H1 (cell line): ENCODE measurements at regions not wholly inside any gene's neighbourhood (a gene's known extent, or its start where the extent isn't known, plus 50 kb on each side); places are given as distances from the start of the nearest gene placed in this dataset.

ENCODE experiments used
- CTCF ChIA-PET: fragments of 300-600 bp; sonication (Branson Sonifier 250); formaldehyde crosslinking; loops from one replicate; lab custom pipeline; 2021; ENCODE audit not compliant: partially characterized antibody; lab: Charles Lee
- POLR2A ChIA-PET: fragments of 300-600 bp; sonication (Branson Sonifier 250); formaldehyde crosslinking; loops from one replicate; lab custom pipeline; 2021; ENCODE audit warnings: inconsistent platforms; ENCODE audit not compliant: partially characterized antibody; lab: Charles Lee
- DNase-seq, 2 experiments: peaks; one replicate each; pipeline versions ENCODE4 v3.0.0 to v3.0.0-alpha.2; 2010 to 2022; ENCODE audit warnings: low spot score in 2 of 2, low read depth in 1 of 2, mixed read lengths in 1 of 2
- FAIRE-seq: peaks from 2 replicates; lab custom pipeline; 2011; peaks lifted over from hg19 to GRCh38; lab: Jason Lieb, UNC
- H2AFZ ChIP-seq: 2 replicates; pipeline ENCODE4 v1.8.1; 2012; ENCODE audit warnings: low read length, inconsistent platforms
- H2AK5ac ChIP-seq: 2 replicates; pipeline ENCODE4 v1.6.1; 2013; ENCODE audit warnings: low read depth, low read length
- H2BK120ac ChIP-seq: replicated peaks from 2 replicates; pipeline ENCODE3; 2013; ENCODE audit warnings: low read depth, low read length, inconsistent platforms
- H2BK12ac ChIP-seq: 2 replicates; pipeline ENCODE4 v1.6.1; 2013; ENCODE audit warnings: low read depth, low read length
- H2BK15ac ChIP-seq: 2 replicates; pipeline ENCODE4 v1.6.1; 2013; ENCODE audit warnings: low read length
- H2BK20ac ChIP-seq: 2 replicates; pipeline ENCODE4 v1.6.1; 2013; ENCODE audit warnings: low read length
- H2BK5ac ChIP-seq: 2 replicates; pipeline ENCODE4 v1.6.1; 2013; ENCODE audit warnings: low read depth, low read length
- H3K14ac ChIP-seq: 2 replicates; pipeline ENCODE4 v1.6.1; 2013; ENCODE audit warnings: inconsistent platforms; ENCODE audit not compliant: insufficient read length
- H3K18ac ChIP-seq: 2 replicates; pipeline ENCODE4 v1.6.1; 2013; ENCODE audit warnings: low read length; ENCODE audit errors: extremely low read depth
- H3K23ac ChIP-seq: 2 replicates; pipeline ENCODE4 v1.6.1; 2013; ENCODE audit warnings: inconsistent platforms; ENCODE audit not compliant: insufficient read length
- H3K23me2 ChIP-seq: 2 replicates; pipeline ENCODE4 v1.6.1; 2013; ENCODE audit warnings: low read depth, low read length
- H3K27ac ChIP-seq: 2 replicates; pipeline ENCODE4 v1.6.1; 2011; ENCODE audit warnings: low read depth, low read length, inconsistent platforms
- H3K27me3 ChIP-seq, 4 experiments: replicated peaks in 1 of 4; 1 replicate in 1 of 4; 2 replicates in 3 of 4; pipeline versions ENCODE4 v1.6.1 to v1.8.1; 2011 to 2013; ENCODE audit warnings: low read length in 3 of 4, mild to moderate bottlenecking in 3 of 4, inconsistent platforms in 2 of 4, mixed read lengths in 2 of 4, moderate library complexity in 1 of 4; ENCODE audit not compliant: control insufficient read depth in 3 of 4, insufficient read depth in 3 of 4; ENCODE audit errors: extremely low read depth in 1 of 4
- H3K36me3 ChIP-seq, 4 experiments: 2 replicates each; pipeline versions ENCODE4 v1.6.1 to v1.8.1; 2011 to 2013; ENCODE audit warnings: mild to moderate bottlenecking in 4 of 4, low read length in 3 of 4, moderate library complexity in 2 of 4, control low read depth in 1 of 4, inconsistent platforms in 1 of 4; ENCODE audit not compliant: insufficient read depth in 4 of 4, control insufficient read depth in 2 of 4
- H3K4ac ChIP-seq: replicated peaks from 2 replicates; pipeline ENCODE3; 2013; ENCODE audit warnings: low read length, low read depth, mixed read lengths, inconsistent platforms; ENCODE audit not compliant: insufficient read length
- H3K4me1 ChIP-seq, 4 experiments: replicated peaks in 1 of 4; 1 replicate in 1 of 4; 2 replicates in 3 of 4; pipeline versions ENCODE4 v1.6.1 to v1.8.1; 2011 to 2013; ENCODE audit warnings: low read length in 3 of 4, inconsistent platforms in 2 of 4, mixed read lengths in 1 of 4; ENCODE audit not compliant: insufficient read depth in 4 of 4, control insufficient read depth in 3 of 4
- H3K4me2 ChIP-seq, 2 experiments: 2 replicates each; pipeline versions ENCODE4 v1.6.1 to v1.8.1; 2011 to 2013; ENCODE audit warnings: low read depth in 2 of 2, low read length in 2 of 2, control low read depth in 1 of 2, inconsistent platforms in 1 of 2, mild to moderate bottlenecking in 1 of 2; ENCODE audit not compliant: insufficient read depth in 1 of 2
- H3K4me3 ChIP-seq, 4 experiments: fragments of 200-600, 300-600 bp in 1 of 4; sonication (generic), shearing (Covaris generic), sonication (Bioruptor Twin) in 1 of 4; 2 replicates each; pipeline versions ENCODE4 v1.5.1 to v1.8.1; 2011 to 2016; ENCODE audit warnings: low read length in 4 of 4, low read depth in 3 of 4, control low read depth in 2 of 4, inconsistent platforms in 2 of 4, mild to moderate bottlenecking in 2 of 4, mixed read lengths in 1 of 4, moderate library complexity in 1 of 4; ENCODE audit not compliant: insufficient read depth in 2 of 4; ENCODE audit errors: extremely low read depth in 1 of 4
- H3K56ac ChIP-seq: replicated peaks from 2 replicates; pipeline ENCODE3; 2013; ENCODE audit warnings: low read depth, mild to moderate bottlenecking, mixed read lengths, low read length, inconsistent platforms; ENCODE audit not compliant: insufficient read length
- H3K79me1 ChIP-seq: 2 replicates; pipeline ENCODE4 v1.6.1; 2013; ENCODE audit warnings: low read depth, low read length, control low read depth
- H3K79me2 ChIP-seq, 2 experiments: 2 replicates each; pipeline versions ENCODE4 v1.6.1 to v1.8.1; 2012 to 2013; ENCODE audit warnings: low read length in 2 of 2, mild to moderate bottlenecking in 2 of 2, inconsistent platforms in 1 of 2; ENCODE audit not compliant: insufficient read depth in 2 of 2, control insufficient read depth in 1 of 2
- H3K9ac ChIP-seq, 4 experiments: replicated peaks in 1 of 4; 1 replicate in 1 of 4; 2 replicates in 3 of 4; pipeline versions ENCODE4 v1.6.1 to v1.8.1; 2011 to 2013; ENCODE audit warnings: low read depth in 3 of 4, low read length in 3 of 4, control low read depth in 2 of 4, mild to moderate bottlenecking in 2 of 4, moderate library complexity in 2 of 4, inconsistent platforms in 1 of 4; ENCODE audit errors: extremely low read depth in 1 of 4
- H3K9me3 ChIP-seq, 2 experiments: 2 replicates each; pipeline versions ENCODE4 v1.6.1 to v1.8.1; 2012 to 2013; ENCODE audit warnings: mild to moderate bottlenecking in 2 of 2, moderate library complexity in 2 of 2, control low read depth in 1 of 2, inconsistent platforms in 1 of 2, low read depth in 1 of 2, low read length in 1 of 2, mixed read lengths in 1 of 2; ENCODE audit not compliant: insufficient read depth in 2 of 2
- H4K20me1 ChIP-seq, 2 experiments: replicated peaks in 1 of 2; 2 replicates each; pipeline versions ENCODE3 to v1.8.1; 2011 to 2013; ENCODE audit warnings: inconsistent platforms in 2 of 2, low read length in 2 of 2, mild to moderate bottlenecking in 1 of 2; ENCODE audit not compliant: insufficient read depth in 2 of 2, control insufficient read depth in 1 of 2
- H4K5ac ChIP-seq: 2 replicates; pipeline ENCODE4 v1.6.1; 2013; ENCODE audit warnings: low read length, low read depth, mixed read lengths, inconsistent platforms; ENCODE audit not compliant: insufficient read length
- H4K8ac ChIP-seq: 2 replicates; pipeline ENCODE4 v1.8.0; 2013; ENCODE audit warnings: mild to moderate bottlenecking, moderate library complexity, low read length, inconsistent platforms; ENCODE audit not compliant: insufficient read depth; ENCODE audit errors: extremely low read depth
- H4K91ac ChIP-seq: replicated peaks from 2 replicates; pipeline ENCODE3; 2013; ENCODE audit warnings: low read length, mixed read lengths, inconsistent platforms; ENCODE audit not compliant: insufficient read length
- CREB1 ChIP-seq: IDR thresholded peaks from 2 replicates; pipeline ENCODE4 v1.6.1; 2012; ENCODE audit warnings: inconsistent platforms
- GTF2F1 ChIP-seq: IDR thresholded peaks from 2 replicates; pipeline ENCODE4 v1.6.1; 2012; ENCODE audit warnings: low read depth, low read length, improper control_type of control experiment, borderline replicate concordance
- POU5F1 ChIP-seq: IDR thresholded peaks from 2 replicates; pipeline ENCODE4 v1.6.1; 2011; ENCODE audit warnings: low read depth, mild to moderate bottlenecking, low read length, moderate library complexity
- SUZ12 ChIP-seq: fragments of 200-600 bp; sonication (generic); IDR thresholded peaks from 2 replicates; pipeline ENCODE4 v1.6.1; 2012; ENCODE audit warnings: mild to moderate bottlenecking, inconsistent platforms, low read length, moderate library complexity, mixed read lengths
- WGBS, 2 experiments: shearing (Covaris generic) in 1 of 2; methylation state at CpG; one replicate each; pipeline versions ENCODE4 v1.1.6 to v1.1.7; 2013 to 2015; ENCODE audit warnings: low lambda C conversion rate in 2 of 2, mixed read lengths in 2 of 2, inconsistent platforms in 1 of 2, low coverage in 1 of 2, missing lambda C conversion rate in 1 of 2; ENCODE audit not compliant: insufficient replicate concordance in 2 of 2, insufficient coverage in 1 of 2, insufficient read length in 1 of 2; ENCODE audit errors: extremely low coverage in 1 of 2, missing lambda C conversion rate in 1 of 2; 5-methylcytosine and 5-hydroxymethylcytosine counted together

GRCh38 chr7:20980668-20981264 lies 194.1 kb upstream of the SP8 start:
- Histone ChIP-seq H2BK120ac (no peak overlapping the region), H3K4me1 (0 out of 7 replicates have a peak, but pooled peaks cover 0 to 2% (median 0%) of the 10 kb centered on the region in 4 experiments), H4K20me1 (no peaks in the 10 kb centered on the region), H3K79me1 (no peaks in the 10 kb centered on the region), H3K27me3 (no peaks in the 10 kb centered on the region), H2BK20ac (no peak overlapping the region), H3K9me3 (no peaks in the 10 kb centered on the region), H4K8ac (no peak overlapping the region), H3K9ac (no peak overlapping the region), H2BK12ac (no peak overlapping the region), H4K91ac (no peak overlapping the region), H3K18ac (no peak overlapping the region), H3K14ac (no peak overlapping the region), H3K23ac (no peak overlapping the region), H3K27ac (no peak overlapping the region), H3K4me2 (no peak overlapping the region), H3K79me2 (no peaks in the 10 kb centered on the region), H3K56ac (no peak overlapping the region), H2BK15ac (no peak overlapping the region), H2AK5ac (no peak overlapping the region), H3K23me2 (no peaks in the 10 kb centered on the region; the same call in 1 of the 2 replicates), H2AFZ (no peak overlapping the region), H3K36me3 (no peaks in the 10 kb centered on the region), H2BK5ac (no peak overlapping the region), H3K4ac (no peak overlapping the region), H3K4me3 (no peak overlapping the region), H4K5ac (no peak overlapping the region)
- CTCF ChIA-PET: interaction anchor here (0.6 to 2.1 kb wide), 7 partner anchors 11 to 292 kb away, joined by 3 to 7 read pairs (median 4); no protein-coding TSS in a partner anchor
- DNase-seq: no peak
- 92% methylated on average over 7 of the region's 7 CpGs; no CpG with 5 or more reads in 1 of the 2 experiments for WGBS, 2 experiments
- no peak for FAIRE-seq
- POLR2A ChIA-PET: no interaction called here
- TF ChIP-seq SUZ12 (no peak), CREB1 (no peak), POU5F1 (no peak), GTF2F1 (no peak)
